Smooth muscle cell of the brain vasculature (primary cell): ENCODE measurements at regions not wholly inside any gene's neighbourhood (a gene's known extent, or its start where the extent isn't known, plus 50 kb on each side); places are given as distances from the start of the nearest gene placed in this dataset.

Experiments used
- DNase-seq: peaks from one replicate; pipeline ENCODE4 v3.0.0-alpha.2; 2012; ENCODE audit warnings: low read depth, low spot score

DNA sequence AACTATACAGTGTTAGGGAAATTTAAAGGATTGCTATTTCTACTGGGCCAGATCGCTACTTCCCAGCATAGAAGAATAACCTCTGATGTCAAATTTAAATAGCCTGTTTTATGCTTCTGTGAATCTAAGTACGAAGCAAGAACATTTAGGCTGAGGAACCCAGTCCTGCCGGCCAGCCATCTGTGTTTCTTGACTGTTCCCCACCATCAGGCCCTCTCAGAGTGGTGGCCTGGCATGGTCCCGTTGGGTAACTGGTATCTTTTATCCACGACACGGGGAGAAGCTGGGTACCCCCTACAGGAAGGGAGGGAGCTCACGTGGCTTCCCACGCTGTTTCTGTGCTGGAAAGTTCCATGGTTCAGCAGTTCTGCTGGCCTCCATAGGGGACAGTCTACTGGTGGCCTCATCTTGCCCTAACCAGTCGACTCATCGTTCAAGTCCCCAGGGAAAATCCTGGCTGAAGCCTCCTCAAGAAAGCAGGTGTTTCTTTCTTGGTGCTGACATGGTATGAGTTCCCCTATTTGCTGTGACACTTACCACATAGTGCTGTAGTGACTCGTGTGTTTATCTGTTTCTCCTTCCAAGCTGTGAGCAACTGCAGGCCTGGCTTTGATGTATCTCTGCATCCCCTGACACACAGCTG is 201.7 kb upstream of the NLRP1 start:
- peak; percentile 18 for DNase-seq

DNA sequence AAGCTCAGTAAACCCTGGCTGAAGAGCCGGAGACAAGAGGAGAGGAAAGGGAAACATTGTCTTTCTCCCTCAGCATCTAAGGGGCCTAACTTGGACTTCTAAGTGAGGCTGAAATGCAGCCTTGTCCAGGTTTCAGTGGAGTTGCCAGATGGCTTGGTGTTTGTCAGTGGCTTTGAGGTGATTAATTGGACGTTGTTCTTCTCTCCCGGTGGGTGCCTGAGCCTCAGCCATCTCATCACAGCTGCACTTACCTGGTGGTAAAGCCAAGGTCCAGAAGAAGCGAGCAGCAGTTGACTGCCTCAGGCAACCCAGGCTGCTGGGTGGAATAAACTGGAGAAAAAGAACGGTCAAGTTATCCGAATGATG is 202.2 kb upstream of the NLRP1 start:
- DNase-seq = no peak

DNA sequence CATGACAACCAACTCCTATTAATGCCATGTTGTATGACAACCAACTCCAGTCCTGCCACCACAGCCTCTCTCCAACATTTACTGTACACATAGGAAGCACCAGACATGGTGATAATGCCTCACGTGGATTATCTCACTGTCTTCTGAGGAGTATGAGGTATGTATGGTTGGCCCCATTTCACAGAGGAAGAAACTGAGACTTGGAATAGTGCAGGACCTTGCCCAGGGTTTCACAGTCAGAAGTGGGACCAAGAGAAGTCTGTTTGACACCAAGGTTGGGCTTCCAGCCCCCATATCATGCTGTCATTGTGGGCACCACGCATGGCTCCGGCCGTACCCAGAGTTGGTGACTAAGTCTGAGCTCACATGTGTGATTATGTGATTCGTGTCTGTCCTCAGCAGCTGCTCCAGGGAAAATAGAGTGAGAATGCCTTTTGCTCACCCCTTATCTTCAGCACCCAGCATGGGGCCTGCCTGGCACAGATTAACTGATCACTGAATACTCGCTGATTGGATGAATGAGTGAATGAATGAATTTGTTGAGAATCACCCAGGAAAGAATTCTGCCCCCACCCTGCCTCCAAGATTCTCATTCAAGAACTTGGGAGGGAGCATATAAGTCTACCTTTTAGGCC is 204.1 kb upstream of the NLRP1 start:
- DNase-seq = no peak

DNA sequence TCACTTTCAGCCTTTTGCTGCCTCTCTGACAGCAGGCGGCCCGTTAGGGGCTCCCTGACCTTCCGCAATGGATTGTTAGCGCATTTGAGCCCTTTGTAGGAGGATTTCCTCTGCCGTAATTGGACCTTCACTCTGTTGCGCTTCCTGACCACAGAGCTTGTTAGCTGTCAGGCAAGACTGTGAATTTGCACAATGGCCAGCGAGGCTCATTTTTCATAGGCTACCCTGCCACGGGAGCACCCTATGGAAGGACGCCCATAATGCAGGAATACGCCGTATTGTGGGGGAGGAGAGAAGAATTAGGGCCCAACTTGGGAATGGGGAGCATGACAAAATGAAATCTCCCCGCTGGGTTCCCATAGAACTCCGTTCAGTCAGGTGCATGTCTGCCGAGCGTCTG is 205.2 kb upstream of the NLRP1 start:
- no peak for DNase-seq

DNA sequence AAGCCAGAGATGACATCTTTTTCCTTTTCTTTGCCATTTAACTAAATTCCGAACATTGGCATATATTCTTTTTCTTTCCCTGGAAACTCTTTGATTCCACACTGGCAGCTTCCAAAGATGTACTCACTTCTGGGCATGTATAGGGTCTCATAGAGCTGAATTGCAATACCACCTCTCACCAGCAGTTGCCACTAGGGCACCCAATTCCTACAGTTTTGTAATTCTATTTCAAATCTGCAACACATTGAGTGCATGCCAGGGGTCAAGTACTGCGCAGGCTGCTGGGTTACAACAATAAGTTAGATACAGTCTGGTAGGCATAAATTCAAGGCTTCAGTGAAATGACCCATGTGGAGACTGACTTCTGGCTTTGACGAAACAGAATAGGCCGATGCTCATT is 208.8 kb upstream of the NLRP1 start:
- DNase-seq = no peak

DNA sequence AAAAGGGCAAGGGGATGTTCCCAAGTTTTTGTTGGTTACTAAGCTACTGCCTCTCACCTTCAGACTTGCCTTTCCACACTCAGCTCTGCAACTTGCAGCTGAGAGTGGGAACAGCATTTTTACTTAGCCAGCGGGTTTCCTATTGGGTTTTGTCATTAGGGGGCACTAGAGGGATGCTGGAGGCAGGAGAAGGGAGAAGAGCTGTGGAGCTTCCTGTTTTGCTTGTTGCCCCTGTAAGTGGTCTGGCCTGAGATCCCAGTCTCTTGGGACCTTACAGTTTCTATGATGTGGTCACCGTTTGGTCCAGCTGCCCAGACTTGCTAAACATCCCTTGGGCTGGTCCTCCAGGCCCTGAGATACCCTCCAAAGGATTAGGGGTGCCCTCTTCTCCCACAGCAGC is 209.6 kb upstream of the NLRP1 start:
- DNase-seq = no peak

DNA sequence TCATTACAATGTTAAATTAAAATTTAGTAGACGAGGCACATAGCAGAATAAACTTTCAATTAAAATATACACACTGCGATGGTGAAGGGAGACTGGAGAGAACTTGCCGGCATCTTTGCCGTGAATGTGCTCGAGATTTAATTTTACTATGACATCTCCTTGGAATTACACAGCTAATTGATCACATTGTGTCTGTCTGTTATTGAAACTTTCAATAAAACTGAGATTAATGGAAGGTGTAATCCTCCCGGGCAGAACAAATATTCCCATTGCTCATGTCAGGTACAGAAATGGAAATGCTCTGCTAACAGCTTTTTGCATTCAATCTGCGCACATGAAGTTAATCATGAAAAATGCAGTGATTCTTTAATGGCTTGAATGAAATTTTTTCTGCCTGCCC is 210.1 kb upstream of the NLRP1 start:
- no peak for DNase-seq

DNA sequence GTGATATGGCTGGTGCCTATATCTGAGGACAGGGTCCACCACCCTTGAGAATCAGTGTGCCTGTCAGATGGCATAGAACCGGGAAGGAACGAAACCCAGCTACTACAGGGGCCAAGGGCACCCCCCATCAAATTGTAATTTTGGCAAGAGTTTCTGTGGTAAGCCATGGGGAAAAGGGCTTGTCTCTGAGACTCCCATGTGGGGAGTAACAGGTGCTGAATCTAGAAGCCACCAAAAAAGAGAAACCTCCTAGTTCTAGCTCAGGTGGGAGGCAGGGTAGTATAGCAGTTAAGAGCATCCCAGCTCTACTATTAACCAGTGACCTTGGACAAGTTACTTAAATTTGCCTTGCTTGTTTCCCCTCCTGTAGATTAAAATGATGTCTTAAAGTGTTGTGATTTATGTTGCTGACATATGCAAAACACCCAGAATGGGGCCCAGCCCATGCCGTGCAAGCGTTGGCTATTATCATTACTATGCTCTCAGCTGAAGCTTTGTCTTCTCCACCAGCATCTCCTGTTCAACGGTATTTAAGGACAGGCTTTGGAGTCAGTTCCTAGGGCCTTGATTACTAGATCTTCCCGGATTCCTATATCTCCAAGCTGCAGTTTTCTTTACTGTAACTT is 210.7 kb upstream of the NLRP1 start:
- no peak for DNase-seq

DNA sequence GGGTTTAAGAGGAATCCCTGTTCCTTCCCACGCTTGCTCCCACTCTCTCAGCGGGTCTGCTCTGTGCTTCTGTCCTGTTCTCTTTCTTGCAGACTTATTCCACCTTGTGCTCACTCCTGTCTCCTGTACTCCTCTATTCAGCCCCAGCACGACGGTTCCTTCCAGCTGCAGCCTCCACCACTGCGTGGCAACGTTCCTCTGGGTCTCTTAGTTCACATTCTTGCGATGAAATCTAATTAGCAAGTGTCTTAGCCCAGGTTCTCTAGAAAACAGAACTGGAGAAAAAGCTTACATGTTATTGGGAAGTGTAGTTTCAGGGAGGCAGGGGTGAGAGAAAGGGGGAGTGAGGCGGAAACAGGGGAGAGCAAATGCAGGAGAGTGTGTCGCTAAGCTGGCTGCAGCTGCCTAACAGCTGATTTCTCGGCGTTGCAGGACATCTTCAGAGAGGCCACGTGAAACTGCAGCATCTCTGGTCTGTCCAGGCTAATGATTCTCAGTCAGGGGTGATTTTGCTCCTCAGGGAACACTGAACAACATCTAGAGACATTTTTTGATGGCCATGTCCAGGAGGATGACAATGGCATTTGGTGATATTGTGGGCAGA is 213.2 kb upstream of the NLRP1 start:
- no peak for DNase-seq

DNA sequence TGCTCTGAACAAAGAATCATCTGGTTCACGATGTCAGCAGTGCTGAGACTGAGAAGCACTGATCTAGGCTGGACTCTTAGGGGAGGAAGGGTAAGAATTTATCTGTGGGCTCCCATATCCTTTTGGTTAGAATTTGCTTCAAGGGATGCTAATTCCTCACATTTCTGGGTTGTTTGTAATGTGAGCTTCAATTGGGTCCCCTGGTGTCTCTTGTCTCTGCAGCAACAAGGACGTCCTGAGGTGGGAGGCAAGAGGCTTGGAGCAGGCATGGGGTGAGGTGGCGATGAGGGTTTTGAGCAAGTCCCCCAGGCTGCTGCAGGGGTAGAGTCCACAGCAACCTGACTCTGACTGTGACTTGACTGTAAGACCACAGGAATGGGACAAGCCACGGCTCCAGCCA is 213.8 kb upstream of the NLRP1 start:
- no peak for DNase-seq

DNA sequence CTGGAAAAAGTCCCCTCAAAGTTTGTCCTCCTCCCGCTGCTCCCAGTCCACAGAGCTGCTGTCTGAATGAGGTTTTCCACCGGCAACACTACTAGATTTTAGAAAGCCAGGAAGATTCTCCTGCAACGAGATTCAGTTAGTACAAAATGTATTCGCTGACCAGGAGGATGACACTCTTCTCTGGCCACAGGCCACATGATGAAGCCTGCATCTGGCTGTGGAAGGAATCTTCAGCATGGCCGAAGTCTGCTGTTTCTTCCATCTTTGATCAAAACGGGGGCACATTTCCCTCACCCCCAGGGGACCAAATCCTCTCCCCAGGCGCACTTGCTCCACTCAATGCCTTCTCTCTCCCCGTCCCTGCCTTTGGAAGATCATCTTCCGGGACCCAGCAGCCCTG is 215.8 kb upstream of the NLRP1 start:
- no peak for DNase-seq

DNA sequence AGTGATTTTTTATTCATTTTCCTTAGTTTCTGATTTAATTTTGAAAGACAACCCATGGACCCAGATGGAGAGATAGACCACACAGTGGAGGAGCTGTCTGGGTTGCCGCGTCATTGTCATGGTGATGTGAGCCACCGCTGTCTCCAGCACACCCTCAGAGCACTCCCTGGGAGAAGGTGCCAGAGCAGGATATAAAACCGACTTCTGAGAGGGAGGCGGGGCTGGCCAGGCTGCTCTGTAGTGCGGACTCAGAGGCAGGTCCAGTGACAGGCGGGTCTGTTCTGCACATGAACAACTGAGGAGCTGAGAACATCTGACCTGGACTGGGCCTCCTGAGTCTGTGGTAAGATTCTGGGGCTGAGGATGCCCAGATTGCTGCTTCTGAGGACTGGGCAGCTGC is 216.3 kb upstream of the NLRP1 start:
- DNase-seq = no peak

DNA sequence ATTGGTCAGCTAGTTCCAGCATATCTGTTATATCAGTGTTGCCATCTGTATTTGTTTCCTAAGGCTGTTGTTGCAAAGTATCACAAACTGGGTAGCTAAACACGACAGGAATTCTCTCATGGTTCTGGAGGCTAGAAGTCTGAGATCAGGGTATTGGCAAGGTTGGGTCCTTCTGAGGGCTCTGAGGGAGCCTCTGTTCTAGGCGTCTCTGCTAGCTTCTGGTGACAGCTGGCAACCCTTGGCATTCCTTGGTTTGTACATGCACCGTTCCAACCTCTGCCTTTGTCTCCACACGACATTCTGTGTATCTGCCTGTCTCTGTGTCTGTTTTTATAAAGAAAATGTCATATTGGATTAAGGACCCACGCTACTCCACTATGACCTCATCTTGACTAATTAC is 219.9 kb upstream of the NLRP1 start:
- DNase-seq = no peak

DNA sequence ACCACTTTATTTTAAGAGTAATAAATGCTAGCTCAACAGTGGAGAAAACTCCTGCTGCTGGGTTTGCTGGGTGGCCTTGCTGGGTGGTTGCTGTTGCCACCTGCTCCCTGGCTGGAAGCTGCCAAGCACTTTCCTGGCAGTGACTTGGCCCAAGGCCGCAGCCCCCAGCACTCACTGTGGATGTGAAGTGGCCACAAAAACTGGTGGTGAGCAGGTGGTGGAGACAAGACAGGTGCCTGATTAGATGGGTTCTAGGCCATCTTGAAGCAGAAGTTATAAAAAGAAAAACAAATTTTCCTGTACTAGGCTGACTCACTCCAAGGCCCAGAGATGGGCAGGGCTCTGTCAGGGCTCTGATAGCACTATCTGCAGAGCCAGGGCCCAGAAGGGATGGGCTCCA is 224.7 kb upstream of the NLRP1 start:
- no peak for DNase-seq

DNA sequence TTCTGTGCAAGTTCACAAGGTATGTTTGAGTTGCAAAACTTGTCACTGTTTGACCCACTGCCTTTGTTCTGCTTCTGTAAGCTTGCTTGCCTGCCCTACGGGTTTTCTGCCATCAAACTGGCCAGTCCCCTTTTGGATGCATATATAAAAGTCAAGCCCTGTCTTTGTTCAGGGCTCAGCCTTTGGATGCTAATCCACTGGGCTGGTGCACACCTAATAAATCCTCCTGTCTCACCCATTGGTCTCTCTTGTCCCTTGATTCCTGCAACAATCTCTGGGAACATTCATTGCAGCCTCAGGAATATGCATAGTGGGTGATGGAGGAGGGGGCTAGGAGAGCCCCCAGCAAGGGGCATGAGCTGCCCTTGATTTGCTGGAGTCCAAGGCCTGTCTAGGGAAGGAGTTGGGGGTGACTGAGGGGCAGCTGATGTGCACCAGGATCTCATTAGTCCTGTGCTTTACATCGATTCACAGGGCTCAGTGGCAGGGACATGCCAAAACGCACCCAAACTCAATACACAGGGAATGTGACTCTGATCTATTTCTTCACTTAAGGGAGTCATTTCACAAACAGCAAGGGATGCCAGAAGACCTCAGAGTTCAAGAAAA is 225.4 kb upstream of the NLRP1 start:
- DNase-seq = no peak

DNA sequence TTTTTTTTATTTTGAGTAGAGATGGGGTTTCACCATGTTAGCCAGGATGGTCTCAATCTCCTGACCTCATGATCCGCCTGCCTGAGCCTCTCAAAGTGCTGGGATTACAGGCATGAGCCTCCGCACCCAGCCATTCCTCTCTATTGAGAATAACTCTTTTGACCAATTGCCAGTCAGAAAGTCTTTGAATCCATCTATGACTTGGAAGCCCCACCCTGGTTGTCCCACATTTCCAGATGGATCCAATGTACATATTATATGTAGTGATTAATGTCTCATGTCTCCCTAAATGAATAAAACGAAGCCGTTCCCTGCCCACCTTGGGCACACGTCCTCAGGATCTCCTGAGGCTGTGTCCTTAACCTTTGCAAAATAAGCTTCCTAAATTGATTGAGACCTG is 228.3 kb upstream of the NLRP1 start:
- DNase-seq = no peak

DNA sequence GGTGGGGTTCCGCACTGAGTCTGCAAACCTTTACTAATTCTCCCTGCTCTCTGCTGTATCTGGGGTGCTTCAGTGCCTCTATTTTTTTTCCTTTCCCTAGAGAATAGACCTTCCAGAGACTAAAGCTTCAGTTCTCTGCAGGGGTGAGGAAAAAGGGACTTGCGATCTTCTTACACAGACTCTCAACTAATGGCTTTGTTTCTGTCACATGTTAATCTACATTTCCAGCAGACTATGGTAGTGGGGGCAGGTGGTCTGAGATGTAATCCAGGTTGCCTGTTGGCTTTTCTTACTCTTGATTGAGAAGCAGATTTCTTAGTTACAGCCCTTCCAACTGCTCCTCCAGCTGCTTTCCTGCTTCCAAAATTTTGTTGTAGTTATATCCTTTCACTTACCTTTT is 229.0 kb upstream of the NLRP1 start:
- DNase-seq = no peak

DNA sequence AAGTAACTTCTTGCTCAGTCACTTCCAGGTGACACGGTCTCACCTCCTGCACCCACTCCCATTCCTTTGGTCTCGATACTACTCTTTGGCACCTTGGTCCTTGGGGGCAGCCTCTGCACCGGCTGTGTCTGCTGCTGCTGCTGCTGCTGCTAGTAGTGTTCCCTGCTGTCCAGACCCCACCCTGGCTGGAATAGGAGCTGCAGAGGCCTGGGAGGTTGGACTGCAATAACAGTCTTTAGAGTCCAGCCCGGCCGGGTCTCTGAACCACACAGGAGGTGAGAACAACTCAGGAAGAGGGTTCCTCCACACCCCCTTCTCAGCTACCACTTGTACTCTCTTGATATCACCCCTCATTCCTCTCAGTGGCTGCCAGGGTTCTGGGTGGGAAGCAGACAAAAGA is 231.1 kb upstream of the NLRP1 start:
- no peak for DNase-seq

DNA sequence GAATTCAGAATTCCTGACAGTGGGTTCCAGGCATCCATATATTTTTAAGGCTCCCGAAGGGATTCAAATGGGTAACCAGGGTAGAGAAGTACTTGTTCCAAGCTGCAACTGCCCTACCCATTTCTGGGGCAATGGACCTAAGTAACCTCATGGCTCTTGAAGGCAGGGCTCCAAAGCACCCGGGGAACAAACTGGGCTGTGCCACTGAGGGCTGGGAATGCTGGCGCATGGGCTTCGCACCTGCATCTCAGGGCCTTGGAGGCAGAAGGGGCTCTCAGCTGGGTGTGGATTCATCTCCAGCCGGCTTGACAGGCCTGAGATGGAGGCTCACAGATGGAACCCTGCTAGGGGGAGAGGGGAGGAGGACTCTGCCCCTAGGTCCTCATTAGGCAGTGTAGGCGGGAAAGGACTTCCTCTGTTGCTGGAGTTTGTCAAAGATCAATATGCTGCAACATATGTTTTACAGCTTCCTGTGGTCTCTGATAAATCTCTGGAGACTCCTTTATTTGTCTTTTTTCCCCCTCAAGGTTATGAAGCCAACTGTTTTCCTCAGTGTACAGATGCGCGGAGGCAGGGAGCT is 232.3 kb upstream of the NLRP1 start:
- DNase-seq = no peak

DNA sequence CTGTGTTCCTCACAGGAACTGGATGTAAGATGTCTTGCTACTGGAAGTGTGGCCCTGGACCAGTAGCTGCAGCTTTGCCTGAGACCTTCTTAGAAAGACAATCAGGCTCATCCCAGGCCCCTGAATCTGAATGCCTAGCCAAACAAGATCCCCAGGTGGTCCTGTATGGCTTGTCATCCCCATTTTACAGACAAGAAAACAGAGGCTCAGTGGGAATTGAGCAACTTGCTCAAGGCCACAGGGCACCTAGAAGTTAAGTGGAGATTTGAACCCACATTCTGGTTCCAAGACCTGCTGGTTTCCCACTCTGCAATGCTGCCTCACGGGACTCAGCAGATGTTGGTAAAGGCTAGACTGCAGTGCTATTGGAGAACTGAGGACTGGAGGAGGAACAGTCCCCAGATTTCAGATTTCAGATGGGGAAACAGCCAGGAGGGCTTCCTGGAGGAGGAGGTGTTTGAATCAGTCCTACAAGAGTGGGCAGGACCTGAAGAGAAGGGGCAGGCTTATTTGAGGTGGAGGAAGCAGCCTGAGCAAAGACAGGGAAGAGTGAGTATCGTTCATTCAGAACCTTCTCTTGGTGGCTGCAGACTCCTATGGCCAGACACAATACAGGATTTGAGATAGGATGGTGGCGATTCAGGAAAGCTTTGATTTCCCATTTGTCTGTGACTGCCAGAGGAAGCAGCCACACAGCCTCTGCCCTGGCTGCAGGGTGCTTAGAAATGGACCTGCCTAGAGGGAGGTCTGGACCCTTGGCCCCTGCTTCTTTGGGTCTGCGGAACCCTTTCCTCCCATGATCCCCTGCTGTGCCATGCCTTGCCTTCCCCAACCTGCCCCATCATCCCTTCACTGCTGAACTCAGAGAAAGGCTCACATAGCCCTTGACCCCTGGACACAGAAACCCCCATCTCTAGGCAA is 233.4 kb upstream of the NLRP1 start:
- DNase-seq = no peak

DNA sequence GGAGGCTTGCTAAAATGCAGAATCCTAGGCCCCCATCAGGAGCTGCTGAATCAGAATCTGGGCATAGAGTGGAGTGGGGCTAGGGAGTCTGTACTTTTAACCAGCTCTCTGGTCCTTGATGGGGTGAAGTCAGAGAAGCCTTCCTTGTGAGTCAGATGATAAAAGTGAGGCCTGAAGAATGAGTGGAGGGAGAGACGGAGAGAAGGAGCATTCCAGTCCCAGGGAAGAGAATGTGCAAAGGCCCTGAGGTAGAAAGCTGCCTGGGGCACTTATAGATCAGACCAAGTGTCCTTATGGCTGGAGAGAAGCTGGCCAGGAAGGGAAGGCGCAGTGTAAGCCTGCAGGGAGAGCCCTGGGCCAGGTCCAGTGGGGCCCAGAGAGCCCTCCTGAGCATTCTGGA is 235.1 kb upstream of the NLRP1 start:
- no peak for DNase-seq
